K562 (cell line): ENCODE measurements at regions not wholly inside any gene's neighbourhood (a gene's known extent, or its start where the extent isn't known, plus 50 kb on each side); places are given as distances from the start of the nearest gene placed in this dataset.

Source experiments
- ATAC-seq: fragments of 200-7000 bp; cut with Tn5 transposase; 3 replicates; pipeline ENCODE4 v1.9.1; 2020; ENCODE audit warnings: moderate library complexity
- BruUV-seq: library from RNA; stranded (reverse); fragments of 400-500 nt; replicated peaks from 2 replicates; lab custom pipeline; 2021; lab: Mats Ljungman, UMichigan
- CTCF ChIA-PET: fragments of 300-600 bp; formaldehyde crosslinking; extraction: SDS; loops from one replicate; lab custom pipeline; 2021; ENCODE audit warnings: low intra/inter-chr PET ratio; lab: Yijun Ruan, JAX
- POLR2A ChIA-PET: fragments of 300-600, 350-650 bp; sonication (Branson Sonifier 250); formaldehyde crosslinking; extraction: SDS; loops from one replicate; lab custom pipeline; 2021; ENCODE audit warnings: antibody characterized with exemption, inconsistent platforms; lab: Yijun Ruan, JAX
- DNase-seq, 4 experiments: peaks; one replicate each; pipeline versions ENCODE4 v3.0.0 to v3.0.0-alpha.2; 2011 to 2018; ENCODE audit warnings: low spot score in 3 of 4, mixed read lengths in 3 of 4; ENCODE audit errors: extremely low read depth in 1 of 4
- FAIRE-seq: peaks from 2 replicates; lab custom pipeline; 2011; peaks lifted over from hg19 to GRCh38; lab: Jason Lieb, UNC
- H2AFZ ChIP-seq: 2 replicates; pipeline ENCODE4 v1.6.0; 2011; ENCODE audit warnings: low read depth, low read length, control low read depth, inconsistent platforms
- H3K27ac ChIP-seq: fragments of 200-600 bp; 3 replicates; pipeline ENCODE4 v1.8.0; 2011; ENCODE audit warnings: low read depth, mild to moderate bottlenecking, control low read depth, inconsistent platforms, low read length, moderate library complexity, mixed read lengths; ENCODE audit errors: extremely low read depth
- H3K27me3 ChIP-seq, 2 experiments: fragments of 300-600 bp in 1 of 2; 2 replicates in 1 of 2; 3 replicates in 1 of 2; pipeline versions ENCODE4 v1.6.0 to v1.8.0; 2011; ENCODE audit warnings: inconsistent platforms in 2 of 2, low read length in 2 of 2, mild to moderate bottlenecking in 1 of 2, mixed read lengths in 1 of 2, moderate library complexity in 1 of 2; ENCODE audit not compliant: control insufficient read depth in 2 of 2, insufficient read depth in 2 of 2
- H3K36me3 ChIP-seq: fragments of 300-600 bp; 3 replicates; pipeline ENCODE4 v1.8.0; 2011; ENCODE audit warnings: mild to moderate bottlenecking, low read length, inconsistent platforms; ENCODE audit not compliant: control insufficient read depth, insufficient read depth
- H3K4me1 ChIP-seq, 2 experiments: fragments of 200-600 bp in 1 of 2; replicated peaks in 1 of 2; 2 replicates in 1 of 2; 3 replicates in 1 of 2; pipeline versions ENCODE4 v1.5.1 to v1.8.0; 2011; ENCODE audit warnings: inconsistent platforms in 2 of 2, low read length in 2 of 2, mild to moderate bottlenecking in 1 of 2, mixed read lengths in 1 of 2, moderate library complexity in 1 of 2; ENCODE audit not compliant: control insufficient read depth in 2 of 2, insufficient read depth in 2 of 2
- H3K4me2 ChIP-seq: 2 replicates; pipeline ENCODE4 v1.6.1; 2011; ENCODE audit warnings: low read length, control low read depth, inconsistent platforms, mixed read lengths; ENCODE audit not compliant: insufficient read depth
- H3K4me3 ChIP-seq: fragments of 200-600 bp; sonication (generic), shearing (Covaris generic); 2 replicates; pipeline ENCODE4 v1.5.1; 2016; ENCODE audit warnings: control low read depth, inconsistent platforms
- H3K79me2 ChIP-seq: fragments of 200-600 bp; 3 replicates; pipeline ENCODE4 v1.8.0; 2011; ENCODE audit warnings: low read length, inconsistent platforms; ENCODE audit not compliant: control insufficient read depth, insufficient read depth
- H3K9ac ChIP-seq, 2 experiments: 2 replicates each; pipeline versions ENCODE4 v1.6.0 to v1.6.1; 2011; ENCODE audit warnings: low read depth in 2 of 2, low read length in 2 of 2, control low read depth in 1 of 2, inconsistent platforms in 1 of 2, mild to moderate bottlenecking in 1 of 2, mixed read lengths in 1 of 2; ENCODE audit not compliant: insufficient read depth in 1 of 2
- H3K9me1 ChIP-seq: one replicate; pipeline ENCODE4 v1.6.0; 2011; ENCODE audit warnings: inconsistent platforms, mild to moderate bottlenecking, low read length, moderate library complexity; ENCODE audit not compliant: control insufficient read depth, insufficient read depth
- H3K9me3 ChIP-seq: replicated peaks from 2 replicates; pipeline ENCODE4 v1.5.1; 2011; ENCODE audit warnings: low read depth, low read length, inconsistent platforms; ENCODE audit not compliant: control insufficient read depth, insufficient read depth
- H4K20me1 ChIP-seq: replicated peaks from 2 replicates; pipeline ENCODE4 v1.6.1; 2011; ENCODE audit warnings: low read length, inconsistent platforms, mixed read lengths; ENCODE audit not compliant: control insufficient read depth, insufficient read depth
- CBFA2T2 ChIP-seq: fragments of 450-650 bp; conservative IDR thresholded peaks from 2 replicates; pipeline ENCODE4 v1.6.1; 2017; ENCODE audit warnings: mild to moderate bottlenecking
- EHMT2 ChIP-seq: fragments of 450-650 bp; IDR thresholded peaks from 2 replicates; pipeline ENCODE4 v1.6.1; 2018; ENCODE audit warnings: antibody characterized with exemption
- FOXK1 ChIP-seq: sonication (generic); formaldehyde crosslinking; IDR thresholded peaks from 2 replicates; pipeline ENCODE4 v1.8.0; 2022; ENCODE audit warnings: missing genetic modification reagents, mild to moderate bottlenecking, borderline replicate concordance
- HLTF ChIP-seq: fragments of 450-650 bp; IDR thresholded peaks from 2 replicates; pipeline ENCODE4 v1.6.1; 2016
- PCBP2 ChIP-seq: fragments of 200-400 bp; formaldehyde crosslinking; IDR thresholded peaks from 2 replicates; pipeline ENCODE4 v1.6.1; 2018; ENCODE audit warnings: low read length, low read depth, mild to moderate bottlenecking, moderate library complexity; ENCODE audit not compliant: poor library complexity, severe bottlenecking
- U2AF2 ChIP-seq: fragments of 200-400 bp; formaldehyde crosslinking; optimal IDR thresholded peaks from 2 replicates; pipeline ENCODE3; 2017; ENCODE audit warnings: low read depth, mild to moderate bottlenecking, low read length
- ZEB2 ChIP-seq: fragments of 450-650 bp; IDR thresholded peaks from 2 replicates; pipeline ENCODE4 v1.6.1; 2016
- ZNF561 ChIP-seq: fragments of 450-650 bp; formaldehyde crosslinking; conservative IDR thresholded peaks from 2 replicates; pipeline ENCODE4 v1.4.0; 2020; ENCODE audit warnings: mild to moderate bottlenecking, moderate library complexity
- ZNF76 ChIP-seq: fragments of 250-450 bp; sonication (Bioruptor Pico); IDR thresholded peaks from 2 replicates; pipeline ENCODE4 v1.4.0; 2020; ENCODE audit warnings: mild to moderate bottlenecking, moderate library complexity, borderline replicate concordance
- ZSCAN32 ChIP-seq: fragments of 450-650 bp; formaldehyde crosslinking; IDR thresholded peaks from 2 replicates; pipeline ENCODE4 v1.4.0; 2020; ENCODE audit warnings: mild to moderate bottlenecking, moderate library complexity
- WGBS: fragments of 100-300 bp; shearing (Covaris generic); methylation state at CpG from one replicate; pipeline ENCODE4 v1.1.6; 2016; ENCODE audit warnings: low coverage, mixed read lengths; ENCODE audit not compliant: insufficient coverage; ENCODE audit errors: missing lambda C conversion rate; 5-methylcytosine and 5-hydroxymethylcytosine counted together
- in situ Hi-C: fragments of 300-500 bp; cut with MboI; formaldehyde crosslinking; loops from 4 replicates; pipeline ENCODE4 v1.15.0; 2018; ENCODE audit warnings: inconsistent platforms, mixed read lengths
- intact Hi-C: fragments of 100-400 bp; cut with micrococcal nuclease; formaldehyde crosslinking; loops from 2 replicates; pipeline ENCODE4 v1.14.2; 2022
- TF ChIP-seq, protein P1 (sequence below): fragments of 250-450 bp; sonication (Bioruptor Pico); IDR thresholded peaks from 2 replicates; pipeline ENCODE4 v1.4.0; 2020; ENCODE audit warnings: mild to moderate bottlenecking, moderate library complexity
- TF ChIP-seq, protein P2 (sequence below): fragments of 250-450 bp; sonication (Bioruptor Pico); IDR thresholded peaks from 2 replicates; pipeline ENCODE4 v1.9.0; 2021; ENCODE audit warnings: mild to moderate bottlenecking, inconsistent platforms
- TF ChIP-seq, protein P3 (sequence below): fragments of 250-450 bp; sonication (Bioruptor Pico); IDR thresholded peaks from 2 replicates; pipeline ENCODE4 v1.5.0; 2021

DNA sequence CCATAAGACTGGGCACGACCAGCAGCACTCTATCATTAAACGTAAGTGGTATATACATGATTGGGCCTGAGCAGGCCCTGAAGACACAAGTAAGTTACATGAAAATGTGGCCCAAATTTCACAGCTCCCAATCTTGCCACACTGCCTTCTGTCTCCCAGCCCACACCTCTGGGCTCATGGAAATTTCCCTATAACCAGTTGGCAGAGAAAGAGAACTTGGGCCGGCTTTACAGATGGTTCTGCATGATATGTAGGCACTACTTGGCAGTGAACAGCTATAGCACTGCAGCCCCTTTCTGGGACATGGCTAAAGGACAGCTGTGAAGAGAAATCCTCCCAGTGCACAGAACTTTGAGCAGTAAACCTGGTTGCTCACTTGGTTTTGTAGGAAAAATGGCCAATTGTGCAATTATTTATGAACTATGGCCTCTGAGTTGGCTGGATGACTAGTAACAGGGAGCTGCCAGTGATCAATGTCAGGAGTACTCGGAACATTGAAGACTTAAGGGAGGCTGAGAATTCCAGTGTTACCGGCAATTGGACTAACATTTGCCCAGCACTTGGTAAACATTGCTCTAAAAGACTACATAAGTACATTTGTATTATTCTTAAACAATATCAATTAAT lies 1006.6 kb upstream of the LRRN3 start:
- no peak overlapping the region for H3K27ac ChIP-seq
- FAIRE-seq (no peak), DNase-seq (no peak), ATAC-seq (no peak)
- POLR2A ChIA-PET = no interaction called here
- TF ChIP-seq ZNF561 (no peak), U2AF2 (no peak), ZNF76 (CRISPR knock-in tag) (no peak), ZEB2 (no peak), CBFA2T2 (no peak), HLTF (no peak), EHMT2 (no peak), ZSCAN32 (CRISPR knock-in tag) (no peak), FOXK1 (CRISPR knock-in tag) (no peak), PCBP2 (no peak)
- TF ChIP-seq, protein P1, sequence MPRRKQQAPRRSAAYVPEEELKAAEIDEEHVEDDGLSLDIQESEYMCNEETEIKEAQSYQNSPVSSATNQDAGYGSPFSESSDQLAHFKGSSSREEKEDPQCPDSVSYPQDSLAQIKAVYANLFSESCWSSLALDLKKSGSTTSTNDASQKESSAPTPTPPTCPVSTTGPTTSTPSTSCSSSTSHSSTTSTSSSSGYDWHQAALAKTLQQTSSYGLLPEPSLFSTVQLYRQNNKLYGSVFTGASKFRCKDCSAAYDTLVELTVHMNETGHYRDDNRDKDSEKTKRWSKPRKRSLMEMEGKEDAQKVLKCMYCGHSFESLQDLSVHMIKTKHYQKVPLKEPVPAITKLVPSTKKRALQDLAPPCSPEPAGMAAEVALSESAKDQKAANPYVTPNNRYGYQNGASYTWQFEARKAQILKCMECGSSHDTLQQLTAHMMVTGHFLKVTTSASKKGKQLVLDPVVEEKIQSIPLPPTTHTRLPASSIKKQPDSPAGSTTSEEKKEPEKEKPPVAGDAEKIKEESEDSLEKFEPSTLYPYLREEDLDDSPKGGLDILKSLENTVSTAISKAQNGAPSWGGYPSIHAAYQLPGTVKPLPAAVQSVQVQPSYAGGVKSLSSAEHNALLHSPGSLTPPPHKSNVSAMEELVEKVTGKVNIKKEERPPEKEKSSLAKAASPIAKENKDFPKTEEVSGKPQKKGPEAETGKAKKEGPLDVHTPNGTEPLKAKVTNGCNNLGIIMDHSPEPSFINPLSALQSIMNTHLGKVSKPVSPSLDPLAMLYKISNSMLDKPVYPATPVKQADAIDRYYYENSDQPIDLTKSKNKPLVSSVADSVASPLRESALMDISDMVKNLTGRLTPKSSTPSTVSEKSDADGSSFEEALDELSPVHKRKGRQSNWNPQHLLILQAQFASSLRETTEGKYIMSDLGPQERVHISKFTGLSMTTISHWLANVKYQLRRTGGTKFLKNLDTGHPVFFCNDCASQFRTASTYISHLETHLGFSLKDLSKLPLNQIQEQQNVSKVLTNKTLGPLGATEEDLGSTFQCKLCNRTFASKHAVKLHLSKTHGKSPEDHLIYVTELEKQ (CRISPR knock-in tag) = no peak
- TF ChIP-seq, protein P2, sequence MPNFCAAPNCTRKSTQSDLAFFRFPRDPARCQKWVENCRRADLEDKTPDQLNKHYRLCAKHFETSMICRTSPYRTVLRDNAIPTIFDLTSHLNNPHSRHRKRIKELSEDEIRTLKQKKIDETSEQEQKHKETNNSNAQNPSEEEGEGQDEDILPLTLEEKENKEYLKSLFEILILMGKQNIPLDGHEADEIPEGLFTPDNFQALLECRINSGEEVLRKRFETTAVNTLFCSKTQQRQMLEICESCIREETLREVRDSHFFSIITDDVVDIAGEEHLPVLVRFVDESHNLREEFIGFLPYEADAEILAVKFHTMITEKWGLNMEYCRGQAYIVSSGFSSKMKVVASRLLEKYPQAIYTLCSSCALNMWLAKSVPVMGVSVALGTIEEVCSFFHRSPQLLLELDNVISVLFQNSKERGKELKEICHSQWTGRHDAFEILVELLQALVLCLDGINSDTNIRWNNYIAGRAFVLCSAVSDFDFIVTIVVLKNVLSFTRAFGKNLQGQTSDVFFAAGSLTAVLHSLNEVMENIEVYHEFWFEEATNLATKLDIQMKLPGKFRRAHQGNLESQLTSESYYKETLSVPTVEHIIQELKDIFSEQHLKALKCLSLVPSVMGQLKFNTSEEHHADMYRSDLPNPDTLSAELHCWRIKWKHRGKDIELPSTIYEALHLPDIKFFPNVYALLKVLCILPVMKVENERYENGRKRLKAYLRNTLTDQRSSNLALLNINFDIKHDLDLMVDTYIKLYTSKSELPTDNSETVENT (CRISPR knock-in tag) = no peak
- TF ChIP-seq, protein P3, sequence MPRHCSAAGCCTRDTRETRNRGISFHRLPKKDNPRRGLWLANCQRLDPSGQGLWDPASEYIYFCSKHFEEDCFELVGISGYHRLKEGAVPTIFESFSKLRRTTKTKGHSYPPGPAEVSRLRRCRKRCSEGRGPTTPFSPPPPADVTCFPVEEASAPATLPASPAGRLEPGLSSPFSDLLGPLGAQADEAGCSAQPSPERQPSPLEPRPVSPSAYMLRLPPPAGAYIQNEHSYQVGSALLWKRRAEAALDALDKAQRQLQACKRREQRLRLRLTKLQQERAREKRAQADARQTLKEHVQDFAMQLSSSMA (CRISPR knock-in tag) = no peak
- no peak overlapping the region for H2AFZ ChIP-seq
- no TSS peak for BruUV-seq
- no peaks in the 10 kb centered on the region for H4K20me1 ChIP-seq
- H3K9me1 ChIP-seq = no peaks in the 10 kb centered on the region
- CTCF ChIA-PET = no interaction called here
- H3K4me1 ChIP-seq = no peaks in the 10 kb centered on the region
- no peaks in the 10 kb centered on the region for H3K36me3 ChIP-seq
- under 1% methylated on average over 5 of the region's 5 CpGs for whole genome bisulfite sequencing
- H3K79me2 ChIP-seq = no peaks in the 10 kb centered on the region
- no peak overlapping the region for H3K4me2 ChIP-seq
- intact Hi-C loops (no loop called here), in situ Hi-C loops (no loop called here)
- peaks cover 4% of the 10 kb centered on the region; the same call in 1 of the 2 replicates for H3K9me3 ChIP-seq
- H3K27me3 ChIP-seq = no peaks in the 10 kb centered on the region
- H3K4me3 ChIP-seq = no peak overlapping the region
- no peak overlapping the region for H3K9ac ChIP-seq
